GM21447 (cell line): ENCODE measurements at regions not wholly inside any gene's neighbourhood (a gene's known extent, or its start where the extent isn't known, plus 50 kb on each side); places are given as distances from the start of the nearest gene placed in this dataset.

Source experiments
- ATAC-seq: cut with Tn5 transposase; IDR thresholded peaks from one replicate; pipeline ENCODE4 v1.9.1; 2021; ENCODE audit not compliant: unreplicated experiment

DNA sequence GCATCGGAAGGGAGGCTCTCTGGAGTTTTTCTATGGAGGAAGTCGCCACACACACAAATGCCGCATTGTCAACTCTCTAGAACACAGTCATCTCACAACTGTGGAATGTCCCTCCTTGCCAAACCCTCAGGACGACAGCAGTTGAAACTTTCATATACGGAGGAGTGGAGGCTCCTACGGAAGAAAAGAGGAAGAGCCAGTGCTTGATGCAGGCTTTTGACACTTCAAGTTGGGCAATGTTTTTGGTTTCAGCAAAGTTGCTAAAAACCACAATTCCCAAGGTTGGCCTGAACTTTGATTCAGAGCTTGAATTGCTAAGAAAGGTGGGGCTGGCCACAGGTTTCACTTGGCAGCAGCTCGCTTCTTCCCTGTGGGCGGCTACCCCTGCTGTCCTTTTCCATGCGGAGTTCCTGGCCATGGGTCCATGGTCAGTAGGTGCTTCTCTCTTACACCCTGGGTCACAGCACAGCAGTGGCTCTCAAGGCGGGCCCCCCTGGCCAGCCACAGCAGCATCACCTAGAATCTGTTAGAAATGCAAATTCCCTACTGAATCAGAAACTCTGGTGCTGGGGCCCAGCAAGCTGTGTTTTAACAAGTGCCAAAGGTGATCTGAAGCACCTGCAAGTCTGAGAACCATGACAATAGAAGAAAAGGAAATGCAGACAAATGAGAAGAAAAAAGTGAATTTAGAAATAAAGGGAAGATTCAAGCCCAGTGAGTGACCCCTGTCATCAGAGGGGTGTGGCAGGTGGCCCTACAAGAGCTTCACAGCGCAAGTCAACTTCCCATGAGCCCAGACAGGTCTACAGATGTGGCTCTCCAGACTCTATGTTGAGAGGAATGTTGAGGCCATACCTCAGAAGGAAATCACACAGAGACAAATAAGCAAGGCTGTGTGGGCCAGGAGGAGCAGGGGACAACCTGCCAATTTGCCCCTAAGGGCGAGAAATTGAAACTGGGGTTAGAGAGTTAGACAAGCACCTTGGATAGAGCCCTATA, 856.4 kb downstream of the RNF144A start:
- peak; percentile 76 for ATAC-seq

DNA sequence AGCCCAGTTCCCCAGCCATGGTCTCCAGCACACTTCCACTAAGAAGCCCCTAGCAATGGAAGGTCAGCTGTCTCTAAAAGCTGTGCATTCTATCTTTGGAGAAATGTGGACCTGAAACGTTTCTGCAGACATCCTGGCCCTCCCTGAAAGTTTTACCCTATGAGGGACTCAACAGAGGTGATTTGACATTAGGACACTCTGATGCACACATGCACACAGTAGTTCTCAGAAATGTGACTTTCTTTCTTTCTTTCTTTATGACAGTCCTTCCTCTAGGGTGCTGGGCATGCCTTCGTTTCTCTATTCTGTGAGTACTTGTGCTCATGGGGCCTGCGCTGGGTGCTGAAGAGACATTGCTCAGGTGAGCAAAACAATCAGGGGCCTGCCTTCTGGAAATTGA, 857.3 kb downstream of the RNF144A start:
- ATAC-seq, result peak; percentile 9

DNA sequence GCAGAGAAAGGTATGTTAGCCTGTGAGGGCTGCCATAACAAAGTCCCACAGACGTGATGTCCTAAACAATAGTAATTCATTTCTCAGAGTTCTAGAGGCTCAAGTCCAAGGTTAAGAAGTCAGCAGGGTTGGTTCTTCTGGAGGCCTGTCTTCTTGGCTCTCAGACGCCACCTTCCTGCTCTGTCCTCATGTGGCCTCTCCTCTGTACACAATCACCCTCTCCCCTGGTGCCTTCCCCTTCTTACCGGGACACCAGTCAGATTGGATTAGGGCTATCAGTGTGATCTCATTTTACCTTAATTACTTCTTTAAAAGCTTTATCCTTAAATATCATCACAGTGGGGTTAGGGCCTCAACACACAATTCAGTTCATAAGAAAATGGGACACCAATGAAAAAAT, 860.5 kb downstream of the RNF144A start:
- no peak for ATAC-seq

DNA sequence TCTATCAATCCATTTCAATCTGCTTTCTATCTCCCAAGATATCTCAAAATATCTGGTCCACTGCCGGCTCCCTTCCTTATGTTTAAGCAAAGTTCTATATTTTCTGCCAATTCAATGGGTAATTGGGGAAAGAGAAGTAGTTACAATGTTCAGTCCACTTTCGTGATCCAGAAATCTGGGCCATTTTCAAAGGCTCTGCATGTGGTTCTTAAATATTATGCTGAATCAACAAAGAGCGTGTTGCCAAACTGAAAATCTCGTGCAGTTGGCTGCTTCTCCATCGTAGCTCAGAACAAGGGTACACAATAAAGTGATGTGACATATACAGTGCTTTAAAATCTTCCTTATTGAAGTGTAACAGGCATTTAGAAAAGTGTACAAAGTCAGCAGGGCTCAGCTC, 863.1 kb downstream of the RNF144A start:
- ATAC-seq, result no peak

DNA sequence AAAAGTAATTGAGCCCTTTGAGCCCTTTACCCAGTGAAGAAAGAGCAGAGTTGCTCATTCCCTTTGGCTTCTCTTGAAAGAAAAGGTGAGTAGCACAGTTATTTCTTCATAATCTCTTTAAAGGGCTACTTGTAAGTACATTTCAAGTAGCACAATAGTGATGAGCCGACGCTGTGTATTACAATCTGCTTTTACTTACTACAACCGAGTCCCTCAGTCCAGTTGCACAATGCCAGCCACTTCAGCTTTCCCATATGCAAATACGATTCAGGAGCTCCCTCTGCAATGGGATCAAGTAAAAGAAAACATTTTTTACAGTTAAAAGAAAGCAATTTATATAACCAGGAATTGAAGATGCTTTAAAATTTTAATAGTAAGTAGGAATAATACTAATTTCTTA, 868.5 kb downstream of the RNF144A start:
- no peak for ATAC-seq

DNA sequence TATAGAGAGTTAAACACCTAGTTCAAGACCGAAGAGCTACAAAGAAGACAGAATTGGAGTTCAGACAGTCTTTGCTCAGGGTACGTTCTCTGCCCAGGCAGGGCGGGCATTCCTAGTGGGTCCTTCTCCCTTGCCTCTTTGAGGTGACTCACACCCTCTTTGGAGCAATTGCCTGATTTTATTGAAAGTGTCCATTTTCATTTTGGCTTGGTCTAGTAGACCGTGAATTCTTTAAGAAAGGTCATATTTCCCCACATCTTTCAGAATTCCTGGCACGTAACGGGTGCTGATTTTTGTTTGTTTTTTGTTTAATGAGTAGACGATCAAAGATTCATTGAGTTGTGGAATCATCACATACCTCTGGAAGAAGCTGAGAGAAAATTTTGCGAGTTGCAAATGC, 871.5 kb downstream of the RNF144A start:
- no peak for ATAC-seq

DNA sequence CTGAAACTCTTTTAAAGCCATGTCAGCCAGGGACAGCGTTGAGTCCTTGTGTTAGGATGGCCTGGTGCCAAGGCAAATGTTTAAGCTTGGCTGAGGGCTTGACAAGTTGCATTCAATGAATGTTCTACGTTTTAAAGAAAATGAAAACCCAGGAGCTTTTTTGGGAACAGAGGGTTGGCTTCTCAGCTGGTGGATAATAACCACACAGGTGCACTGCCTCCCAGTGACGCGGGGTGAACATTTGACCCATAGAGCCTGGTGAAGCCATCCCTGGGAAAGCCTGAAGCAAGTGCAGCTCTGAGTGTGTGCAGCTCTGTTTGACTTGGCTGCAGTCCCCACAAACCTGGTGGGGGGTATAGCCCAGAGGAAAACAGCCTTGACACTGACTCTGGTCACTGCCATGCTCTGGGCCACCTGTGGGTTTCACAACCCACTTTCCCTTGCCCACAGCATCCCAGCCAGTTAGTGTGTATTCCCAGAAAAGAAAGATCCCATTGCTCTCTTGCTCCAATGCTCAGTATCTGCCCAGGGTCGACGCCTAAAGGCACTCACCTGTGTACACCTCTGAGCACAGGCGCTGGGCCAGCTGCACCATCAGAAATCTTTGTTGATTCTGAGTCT, 874.9 kb downstream of the RNF144A start:
- no peak for ATAC-seq

DNA sequence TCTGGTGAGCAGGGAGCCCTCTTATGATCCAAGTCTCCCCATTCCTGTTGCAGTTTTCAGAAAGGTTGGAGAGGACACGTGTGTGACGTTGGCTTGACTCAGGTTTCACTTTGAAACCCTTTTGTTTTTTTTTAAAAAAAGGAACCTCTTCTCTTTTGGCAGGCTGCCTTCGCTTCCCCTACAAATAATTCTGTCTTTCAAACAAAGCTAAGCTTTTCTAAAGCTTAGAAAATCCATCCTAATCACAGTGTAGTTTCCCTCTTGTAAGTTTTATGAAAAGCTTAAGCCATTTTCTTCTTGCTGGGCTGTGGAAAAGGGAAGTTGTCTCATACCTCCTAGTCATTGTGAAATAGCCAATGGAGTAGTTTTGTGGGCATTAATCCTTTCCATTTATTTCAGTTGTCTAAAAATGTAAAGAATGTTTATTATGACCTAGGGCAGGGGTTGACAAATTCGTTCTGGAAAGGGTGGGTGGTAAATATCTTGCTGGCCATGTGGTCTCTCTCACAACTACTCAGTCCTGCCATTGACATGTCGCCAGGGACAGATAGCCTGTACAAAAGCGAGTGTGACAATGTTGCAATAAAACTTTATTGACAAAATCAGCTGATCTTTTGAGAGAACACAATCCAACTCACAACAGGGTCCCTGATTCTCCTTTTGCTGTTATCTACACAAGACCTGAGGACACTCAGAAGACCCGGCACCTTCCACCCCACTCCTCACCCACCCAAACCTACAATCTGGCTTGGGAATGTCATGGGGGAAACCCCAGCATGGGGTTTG, 878.8 kb downstream of the RNF144A start:
- ATAC-seq, result no peak

DNA sequence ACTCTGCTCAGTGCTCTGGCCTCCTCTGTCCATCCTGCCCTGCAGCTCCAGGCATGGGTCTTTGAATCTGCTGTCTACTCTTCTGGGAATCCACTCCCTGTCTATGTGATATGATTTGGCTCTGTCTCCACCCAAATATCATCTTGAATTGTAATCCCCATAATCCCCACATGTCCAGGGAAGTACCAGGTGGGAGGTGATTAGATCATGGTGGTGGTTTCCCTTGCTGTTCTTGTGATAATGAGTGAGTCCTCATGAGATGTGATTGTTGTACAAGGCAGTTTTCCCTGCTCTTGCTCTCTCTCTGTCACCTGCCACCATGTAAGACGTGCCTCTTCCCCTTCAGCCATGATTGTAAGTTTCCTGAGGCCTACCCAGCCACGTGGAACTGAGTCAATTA, 881.8 kb upstream of the ID2 start:
- no peak for ATAC-seq

DNA sequence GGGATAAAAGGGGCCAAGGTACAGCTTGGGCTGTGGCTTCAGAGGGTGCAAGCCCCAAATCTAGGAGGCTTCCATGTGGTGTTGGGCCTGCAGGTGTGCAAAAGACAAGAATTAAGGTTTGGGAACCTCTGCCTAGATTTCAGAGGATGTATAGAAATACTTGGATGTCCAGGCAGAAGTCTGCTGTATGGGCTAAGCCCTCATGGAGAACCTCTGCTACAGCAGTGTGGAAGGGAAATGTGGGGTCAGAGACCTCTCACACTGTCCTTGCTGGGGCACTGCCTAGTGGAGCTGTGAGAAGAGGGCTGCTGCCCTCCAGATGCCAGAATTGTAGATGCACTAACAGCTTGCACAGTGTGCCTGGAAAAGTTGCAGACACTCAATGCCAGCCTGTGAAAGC, 880.6 kb upstream of the ID2 start:
- no peak for ATAC-seq

DNA sequence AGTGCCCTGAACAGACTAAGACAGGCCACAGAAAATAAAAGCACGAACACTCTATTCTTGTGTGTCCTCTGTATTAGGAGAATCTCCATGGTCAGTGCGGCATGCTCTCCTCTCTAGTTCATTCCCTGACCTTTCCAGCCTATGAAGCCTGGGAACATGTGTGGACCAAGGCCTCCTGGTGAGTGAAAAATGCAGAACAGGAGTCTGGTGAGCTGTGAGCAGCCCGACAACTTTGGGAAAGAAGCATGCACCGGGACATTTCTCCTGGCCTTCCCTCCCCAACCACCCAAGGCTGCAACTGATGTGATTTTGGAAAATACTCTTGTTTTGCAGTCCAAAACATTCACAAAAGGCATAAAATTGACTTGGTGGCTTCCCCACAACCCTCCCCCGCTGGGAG, 878.3 kb upstream of the ID2 start:
- no peak for ATAC-seq

DNA sequence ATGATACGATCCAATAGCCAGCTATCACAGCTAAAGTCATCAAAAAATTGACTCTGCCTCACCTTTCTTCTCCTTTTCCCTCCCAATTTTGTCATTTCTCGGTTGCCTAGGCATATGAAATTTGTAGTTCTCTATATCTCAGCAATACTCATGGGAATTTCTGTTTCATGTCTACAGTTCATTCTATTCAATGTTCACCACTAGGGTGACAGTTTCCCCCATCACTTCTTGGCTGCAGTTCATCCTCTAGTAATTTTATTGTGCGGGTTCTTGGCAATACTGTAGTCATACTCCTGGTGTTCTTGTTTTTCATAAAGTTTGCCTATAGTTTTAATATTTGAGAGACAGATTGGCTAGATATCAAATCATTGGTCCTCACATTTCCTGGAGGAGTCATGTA, 872.2 kb upstream of the ID2 start:
- no peak for ATAC-seq

DNA sequence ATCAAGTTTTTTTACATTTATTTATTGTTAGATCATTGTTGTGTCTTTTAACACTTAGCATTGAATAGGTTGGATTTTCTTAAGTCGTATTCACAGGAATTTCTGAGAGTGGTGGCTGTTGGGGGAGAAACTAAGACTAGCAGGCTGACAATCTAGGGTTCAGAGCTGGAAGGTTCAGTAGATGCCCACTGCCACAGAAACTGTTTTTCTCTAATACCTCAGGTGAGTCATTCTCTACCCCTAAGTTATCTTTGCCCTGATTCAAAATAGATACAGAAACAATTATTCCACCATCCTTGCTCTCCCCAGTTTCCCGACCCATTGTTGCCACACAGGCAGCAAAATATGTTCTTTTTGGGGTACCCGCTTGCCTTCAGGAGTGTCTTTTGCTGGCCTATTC, 870.8 kb upstream of the ID2 start:
- no peak for ATAC-seq

DNA sequence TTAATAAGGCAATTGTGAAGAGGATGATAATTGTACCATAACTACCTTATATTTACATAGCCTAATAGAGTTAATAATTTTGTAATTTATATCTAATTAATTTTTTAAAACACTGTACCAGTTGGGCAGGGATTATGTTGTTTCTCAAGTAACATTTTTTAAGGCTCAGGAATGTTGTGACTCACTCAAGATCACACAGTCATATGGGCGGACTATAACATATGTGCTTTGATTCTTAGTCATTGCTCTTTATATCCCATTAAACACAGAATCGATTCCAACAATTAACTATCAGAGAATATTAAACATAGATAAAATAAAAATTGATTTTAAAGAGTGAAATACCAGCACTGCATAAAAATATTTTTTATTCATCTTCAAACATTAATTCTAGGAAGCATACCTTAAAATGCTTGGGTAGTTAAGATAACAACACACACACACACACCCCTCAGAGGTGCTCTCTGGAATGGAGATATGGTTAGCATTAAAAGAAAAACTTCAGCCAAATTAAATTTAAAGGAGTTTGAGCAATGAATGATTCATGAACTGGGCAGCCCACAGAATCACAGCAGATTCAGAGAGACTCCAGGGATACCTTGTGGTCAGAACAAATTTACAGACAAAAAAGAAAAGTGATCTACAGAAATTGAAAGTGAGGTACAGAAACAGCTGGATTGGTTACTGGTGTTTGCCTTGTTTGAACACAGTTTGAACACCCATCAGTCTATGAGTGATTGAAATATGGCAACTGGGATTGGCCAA, 869.4 kb upstream of the ID2 start:
- ATAC-seq, result no peak

DNA sequence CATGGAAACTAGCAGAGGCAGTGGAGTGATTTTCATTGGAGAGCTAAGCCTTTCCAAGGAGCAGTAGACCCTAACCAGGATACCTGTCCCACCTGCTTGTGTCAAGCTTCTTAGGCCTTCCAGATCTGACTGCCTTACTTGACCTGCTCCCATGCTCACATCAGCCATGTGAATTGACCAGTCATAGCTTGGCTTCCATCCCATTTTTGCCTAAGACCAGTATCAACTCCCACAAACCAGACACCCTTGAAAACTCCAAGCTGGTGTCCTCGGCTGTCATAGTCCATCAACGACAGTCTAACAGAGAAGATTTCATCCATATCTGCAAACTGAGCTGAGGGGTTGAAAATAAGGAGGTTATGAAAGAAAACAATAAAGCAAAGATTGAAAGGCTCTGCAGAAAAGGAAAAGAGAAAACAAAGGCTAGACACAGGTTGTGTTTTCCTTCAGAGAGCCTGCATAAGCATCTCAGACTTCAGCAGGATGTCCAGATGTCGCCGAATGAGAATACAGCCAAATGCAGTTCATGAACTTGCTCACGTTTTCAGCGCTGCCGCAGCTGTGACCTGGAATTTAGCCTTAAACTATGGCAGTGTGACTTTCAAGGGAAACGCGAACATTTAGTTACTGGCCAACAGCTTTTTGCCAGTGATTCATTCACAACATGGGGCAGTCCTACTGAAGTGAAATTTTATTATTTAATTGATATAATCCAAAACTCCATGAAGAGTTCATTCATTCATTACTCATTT, 868.1 kb upstream of the ID2 start:
- ATAC-seq, result no peak

DNA sequence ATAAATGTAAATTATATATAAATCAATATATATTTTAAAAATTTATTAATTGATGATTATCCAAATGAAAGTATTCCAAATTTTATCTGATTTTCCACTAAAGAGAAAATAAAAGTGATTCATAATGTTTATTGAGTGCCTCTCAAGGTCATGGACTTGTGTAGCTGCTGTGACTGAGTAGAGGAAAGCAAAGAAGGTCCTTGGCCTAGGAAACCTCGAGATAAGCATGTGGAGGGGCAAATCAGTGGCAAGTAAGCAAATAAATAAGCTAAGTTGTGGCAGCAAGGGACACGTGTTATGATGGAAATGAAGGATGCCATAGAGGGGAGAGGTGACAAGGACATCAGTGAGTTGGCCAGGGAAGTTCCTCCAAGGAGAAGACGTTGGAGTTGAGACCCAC, 866.1 kb upstream of the ID2 start:
- no peak for ATAC-seq

DNA sequence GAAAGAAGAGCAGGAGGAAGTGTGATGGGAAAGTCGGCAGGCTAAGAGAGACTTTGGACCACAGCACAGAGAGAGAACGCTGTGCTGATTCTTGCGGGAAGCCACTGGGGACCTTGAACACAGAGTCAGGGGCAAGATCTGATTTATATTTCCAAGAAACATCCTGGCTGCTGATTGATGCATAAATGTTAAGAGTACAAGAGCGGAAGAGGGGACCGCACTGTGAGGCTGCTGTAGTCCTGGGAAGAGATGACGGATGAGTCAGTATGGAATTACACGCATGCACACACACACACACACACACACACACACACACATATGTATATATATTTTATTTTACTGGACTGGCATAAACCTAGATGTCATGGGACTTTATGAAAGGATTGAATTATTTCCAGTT, 865.6 kb upstream of the ID2 start:
- no peak for ATAC-seq

DNA sequence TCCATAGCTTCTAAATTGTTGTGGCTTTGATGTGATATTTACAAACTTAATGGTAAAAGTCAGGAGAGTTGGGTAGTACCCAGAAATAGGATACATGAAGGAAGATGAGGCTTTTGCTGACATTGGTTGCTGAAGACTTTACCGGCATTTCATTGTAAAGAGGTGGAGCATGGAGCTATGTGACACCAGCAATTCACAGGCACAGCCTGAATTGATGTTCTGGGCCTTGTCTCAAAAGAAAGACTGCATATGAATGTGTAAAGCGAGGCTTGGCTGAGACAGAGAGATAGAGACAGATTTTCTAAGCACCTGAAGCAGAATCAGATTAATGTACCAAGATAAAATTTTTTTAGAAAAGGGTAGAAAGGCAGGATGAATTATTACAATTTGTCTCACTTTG, 864.9 kb upstream of the ID2 start:
- no peak for ATAC-seq

DNA sequence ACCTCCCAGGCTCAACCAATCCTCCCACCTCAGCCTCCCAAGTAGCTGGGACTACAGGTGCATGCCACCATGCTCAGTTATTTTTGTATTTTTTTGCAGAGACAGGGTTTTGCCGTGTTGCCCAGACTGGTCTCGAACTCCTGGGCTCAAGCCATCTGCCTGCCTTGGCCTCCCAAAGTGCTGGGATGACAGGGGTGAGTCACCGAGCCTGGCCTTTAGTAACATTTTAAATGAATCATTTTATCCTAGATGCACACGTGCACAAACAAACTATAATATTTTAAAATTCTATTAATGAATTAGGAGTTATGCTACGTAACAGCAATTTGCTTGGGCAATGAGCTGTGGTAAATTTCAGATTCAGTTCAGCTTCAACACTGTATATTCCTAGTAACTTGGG, 862.5 kb upstream of the ID2 start:
- no peak for ATAC-seq

DNA sequence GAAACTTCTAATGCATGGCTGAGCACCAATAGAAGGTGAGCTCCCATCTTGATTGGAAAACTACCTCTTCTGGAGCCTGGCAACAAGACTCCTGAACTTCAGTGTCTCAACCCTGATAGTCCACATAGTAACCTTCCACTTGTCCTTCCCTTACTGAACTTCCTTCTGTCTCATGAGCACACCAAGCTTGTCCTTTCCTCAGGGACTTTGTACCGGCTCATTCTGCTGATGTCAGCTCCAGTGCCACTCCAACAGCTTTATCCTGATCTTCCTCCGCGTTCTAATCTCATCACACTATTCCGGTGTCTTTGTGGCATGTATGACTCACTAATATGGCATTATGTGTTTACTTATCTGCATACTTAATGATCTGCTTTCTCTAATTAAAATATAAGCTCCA, 862.0 kb upstream of the ID2 start:
- no peak for ATAC-seq
